ENCODE measurements at regions not wholly inside any gene's neighbourhood (a gene's known extent, or its start where the extent isn't known, plus 50 kb on each side); places are given as distances from the start of the nearest gene placed in this dataset.
"Not testable (repeated sequence)": the region's sequence is repeated elsewhere in the genome, so short reads cannot be mapped to it uniquely, and the experiment has no call there.

DNA sequence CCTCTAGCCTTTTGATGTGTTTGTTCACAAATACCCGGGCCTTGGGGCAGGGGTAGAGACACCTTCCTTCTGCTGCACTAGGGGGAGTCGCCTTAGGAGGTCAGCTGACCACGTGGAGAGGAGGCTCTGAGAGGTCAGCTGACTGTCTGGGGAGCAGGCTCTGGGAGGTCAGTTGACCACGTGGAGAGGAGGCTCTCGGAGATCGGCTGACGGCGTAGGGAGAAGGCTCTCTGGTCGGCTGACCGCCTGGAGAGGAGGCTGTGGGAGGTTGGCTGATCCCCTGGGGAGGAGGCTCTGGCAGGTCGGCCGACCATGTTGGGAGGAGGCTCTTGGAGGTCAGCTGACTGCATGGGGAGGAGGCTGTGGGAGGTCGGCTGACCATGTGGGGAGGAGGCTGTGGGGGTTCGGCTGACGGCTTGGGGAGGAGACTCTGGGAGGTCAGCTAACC, 59.6 kb upstream of the LYZL1 start:
- no peak for FAIRE-seq

GRCh38 chr10:29236910-29237309, 52.0 kb upstream of the LYZL1 start:
- not testable (repeated sequence) for FAIRE-seq

DNA sequence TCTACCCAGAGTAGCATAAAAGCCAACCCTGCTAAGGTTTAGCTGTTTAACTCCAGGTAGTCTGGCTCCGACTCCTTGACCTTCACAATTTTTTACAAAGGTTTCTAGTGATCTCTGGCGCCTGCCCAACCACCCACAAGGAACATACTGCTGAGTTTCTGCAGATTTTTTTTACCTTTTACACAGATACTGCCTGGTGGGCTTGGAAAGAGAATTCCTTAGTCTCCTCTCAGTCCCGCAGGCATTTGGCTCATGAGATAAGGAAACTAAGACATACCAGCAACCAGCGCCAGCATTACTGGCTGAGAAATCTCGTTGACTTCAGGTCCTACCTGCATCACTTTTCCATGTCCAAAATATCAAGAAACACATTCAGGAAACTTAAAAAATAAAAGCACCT, 51.1 kb upstream of the LYZL1 start:
- no peak for FAIRE-seq

DNA sequence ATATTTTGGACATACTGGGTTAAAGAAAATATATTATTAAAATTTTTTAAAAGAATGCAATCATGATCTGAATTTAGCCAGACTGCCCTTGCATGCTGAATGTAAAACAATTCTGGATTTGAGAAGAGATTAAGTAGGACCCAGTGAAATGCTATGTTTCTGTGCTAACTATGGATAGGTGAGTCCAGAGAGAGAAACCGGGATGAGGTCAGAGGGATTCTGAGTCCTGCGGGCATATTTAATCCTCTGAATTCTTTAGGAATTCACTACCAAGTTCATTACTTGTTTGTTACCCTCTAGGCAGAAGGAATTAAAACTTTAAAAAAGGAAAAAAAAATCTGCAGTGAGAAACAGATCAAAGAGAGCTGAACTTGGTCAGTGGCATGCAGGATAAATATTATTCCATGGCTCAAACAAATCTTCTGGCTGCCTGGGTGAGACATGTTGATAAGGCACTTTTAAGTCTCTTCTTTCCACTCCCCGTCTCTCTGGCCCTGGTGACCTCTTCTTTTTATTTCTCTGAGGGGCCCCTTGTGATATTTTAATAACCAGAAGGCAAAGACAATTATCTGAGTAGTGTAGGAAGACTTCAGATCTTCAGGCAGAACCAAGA, 50.2 kb upstream of the LYZL1 start:
- FAIRE-seq, result no peak
